ENCODE measurements at regions not wholly inside any gene's neighbourhood (a gene's known extent, or its start where the extent isn't known, plus 50 kb on each side); places are given as distances from the start of the nearest gene placed in this dataset.
"Not testable (repeated sequence)": the region's sequence is repeated elsewhere in the genome, so short reads cannot be mapped to it uniquely, and the experiment has no call there.

- TF ChIP-seq CTCF (IDR thresholded peaks at IDR 0.05; ENCODE audit: low read length); EZH2 (IDR thresholded peaks at IDR 0.05; ENCODE audit: borderline replicate concordance, low read length): not testable (repeated sequence)
These were observed 127.0 kb downstream of the LRRC37A3 start for GRCh38 chr17:64792276-64792675.
